GM19395 (cell line): ENCODE measurements at regions not wholly inside any gene's neighbourhood (a gene's known extent, or its start where the extent isn't known, plus 50 kb on each side); places are given as distances from the start of the nearest gene placed in this dataset.

Experiments used
- ATAC-seq: cut with Tn5 transposase; IDR thresholded peaks from one replicate; pipeline ENCODE4 v1.9.1; 2021; ENCODE audit warnings: mild to moderate bottlenecking, moderate library complexity; ENCODE audit not compliant: unreplicated experiment

- no peak for ATAC-seq
Measured at GRCh38 chr3:127461286-127461910, 129.1 kb downstream of the TPRA1 start.

- no peak for ATAC-seq
Measured at GRCh38 chr3:127459891-127460290, 130.6 kb downstream of the TPRA1 start.

GRCh38 chr3:127458696-127459604 is 131.6 kb downstream of the TPRA1 start:
- no peak for ATAC-seq

GRCh38 chr3:127457546-127458145 is 132.9 kb downstream of the TPRA1 start:
- ATAC-seq = no peak

GRCh38 chr3:127457094-127457475 is 133.4 kb downstream of the TPRA1 start:
- ATAC-seq = no peak

- no peak for ATAC-seq
Measured at GRCh38 chr3:127456471-127457093, 134.0 kb downstream of the TPRA1 start.

- ATAC-seq = no peak
Measured at GRCh38 chr3:127455541-127456450, 134.7 kb downstream of the TPRA1 start.

GRCh38 chr3:127454968-127455367 is 135.6 kb downstream of the TPRA1 start:
- no peak for ATAC-seq

- no peak for ATAC-seq
Measured at GRCh38 chr3:127454051-127454450, 136.5 kb downstream of the TPRA1 start.

GRCh38 chr3:127452321-127452821 is 138.2 kb downstream of the TPRA1 start:
- no peak for ATAC-seq

- ATAC-seq = no peak
Measured at GRCh38 chr3:127451321-127451720, 139.2 kb downstream of the TPRA1 start.

- no peak for ATAC-seq
Measured at GRCh38 chr3:127450331-127450730, 140.2 kb downstream of the TPRA1 start.

GRCh38 chr3:127449486-127450212 is 140.9 kb downstream of the TPRA1 start:
- ATAC-seq = no peak

- no peak for ATAC-seq
Measured at GRCh38 chr3:127448671-127449070, 141.9 kb downstream of the TPRA1 start.

- no peak for ATAC-seq
Measured at GRCh38 chr3:127448161-127448561, 142.4 kb downstream of the TPRA1 start.

GRCh38 chr3:127446756-127447155 is 143.8 kb downstream of the TPRA1 start:
- no peak for ATAC-seq

- no peak for ATAC-seq
Measured at GRCh38 chr3:127445581-127446343, 144.8 kb downstream of the TPRA1 start.

- ATAC-seq = no peak
Measured at GRCh38 chr3:127444761-127445160, 145.8 kb downstream of the TPRA1 start.
